OCI-LY1 (cell line): ENCODE measurements at regions not wholly inside any gene's neighbourhood (a gene's known extent, or its start where the extent isn't known, plus 50 kb on each side); places are given as distances from the start of the nearest gene placed in this dataset.

Source experiments
- H2AFZ ChIP-seq: fragments of 200-600 bp; sonication (generic), shearing (Covaris generic); 2 replicates; pipeline ENCODE4 v1.6.0; 2014; ENCODE audit warnings: antibody characterized with exemption, mild to moderate bottlenecking, low read length
- H3F3A ChIP-seq: fragments of 200-600 bp; sonication (generic), shearing (Covaris generic); 2 replicates; pipeline ENCODE4 v1.6.0; 2014; ENCODE audit warnings: mild to moderate bottlenecking, antibody characterized with exemption, low read length, moderate library complexity; ENCODE audit not compliant: insufficient read depth
- H3K27ac ChIP-seq: fragments of 200-600 bp; sonication (generic); 2 replicates; pipeline ENCODE4 v1.5.1; 2014; ENCODE audit warnings: low read length, mixed run types, mild to moderate bottlenecking, low read depth; ENCODE audit not compliant: poor library complexity, severe bottlenecking
- H3K27me3 ChIP-seq: fragments of 200-600 bp; sonication (generic); 2 replicates; pipeline ENCODE4 v1.6.0; 2014; ENCODE audit warnings: antibody characterized with exemption, mild to moderate bottlenecking, low read length, moderate library complexity; ENCODE audit not compliant: insufficient read depth
- H3K36me3 ChIP-seq: fragments of 200-600 bp; sonication (generic); 2 replicates; pipeline ENCODE4 v1.6.1; 2014; ENCODE audit warnings: mild to moderate bottlenecking, antibody characterized with exemption, low read length, moderate library complexity, mixed read lengths; ENCODE audit not compliant: insufficient read depth
- H3K4me1 ChIP-seq: fragments of 200-600 bp; sonication (generic); 2 replicates; pipeline ENCODE4 v1.5.1; 2014; ENCODE audit warnings: mild to moderate bottlenecking, low read length, moderate library complexity; ENCODE audit not compliant: insufficient read depth, severe bottlenecking
- H3K4me2 ChIP-seq: fragments of 200-600 bp; sonication (generic), shearing (Covaris generic); 2 replicates; pipeline ENCODE4 v1.6.1; 2014; ENCODE audit warnings: low read length
- H3K4me3 ChIP-seq: fragments of 200-600 bp; sonication (generic); 2 replicates; pipeline ENCODE4 v1.5.1; 2014; ENCODE audit warnings: low read length, low read depth, mild to moderate bottlenecking, mixed read lengths; ENCODE audit not compliant: poor library complexity, severe bottlenecking
- H3K79me2 ChIP-seq: fragments of 200-600 bp; shearing (Covaris generic); 2 replicates; pipeline ENCODE4 v1.6.1; 2016; ENCODE audit warnings: mixed run types, low read length, mixed read lengths; ENCODE audit not compliant: insufficient read depth
- H3K9ac ChIP-seq: fragments of 200-600 bp; sonication (generic), shearing (Covaris generic); 2 replicates; pipeline ENCODE4 v1.6.1; 2014; ENCODE audit warnings: mild to moderate bottlenecking, low read length, mixed read lengths
- H3K9me2 ChIP-seq: fragments of 200-600 bp; sonication (generic), shearing (Covaris generic); 2 replicates; pipeline ENCODE4 v1.6.1; 2014; ENCODE audit warnings: low read depth, mild to moderate bottlenecking, low read length, mixed read lengths
- H3K9me3 ChIP-seq: fragments of 200-600 bp; shearing (Covaris generic); 2 replicates; pipeline ENCODE4 v1.6.1; 2014; ENCODE audit warnings: low read length, mixed read lengths
- H4K20me1 ChIP-seq: fragments of 200-600 bp; sonication (generic), shearing (Covaris generic); 2 replicates; pipeline ENCODE4 v1.6.0; 2016; ENCODE audit warnings: mild to moderate bottlenecking, low read length; ENCODE audit not compliant: insufficient read depth
- CTCF ChIP-seq: fragments of 200-600 bp; sonication (generic), shearing (Covaris generic); IDR thresholded peaks from 2 replicates; pipeline ENCODE4 v1.5.1; 2017; ENCODE audit warnings: mild to moderate bottlenecking, antibody characterized with exemption, low read length, moderate library complexity, mixed read lengths
- EZH2 ChIP-seq: fragments of 200-600 bp; sonication (generic), shearing (Covaris generic); IDR thresholded peaks from 2 replicates; pipeline ENCODE4 v1.8.0; 2017; ENCODE audit warnings: borderline replicate concordance, mixed run types, mild to moderate bottlenecking, antibody characterized with exemption, low read length, moderate library complexity, mixed read lengths

DNA sequence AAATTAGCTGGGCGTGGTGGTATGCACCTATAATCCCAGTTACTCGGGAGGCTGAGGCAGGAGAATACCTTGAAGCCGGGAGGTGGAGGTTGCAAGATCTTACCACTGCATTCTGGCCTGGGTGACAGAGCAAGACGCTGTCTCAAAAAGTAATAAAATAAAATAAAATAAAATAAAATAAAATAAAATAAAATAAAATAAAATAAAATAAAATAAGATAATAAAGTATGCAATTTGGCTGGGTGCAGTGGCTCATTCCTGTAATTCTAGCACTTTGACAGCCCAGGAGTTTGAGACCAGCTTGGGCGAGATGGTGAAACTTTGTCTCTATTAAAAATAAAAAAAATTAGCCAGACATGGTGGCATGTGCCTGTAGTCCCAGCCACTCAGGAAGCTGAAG, 85.6 kb upstream of the XPO1 start:
- Histone ChIP-seq H3K4me2 (no peak overlapping the region), H3K36me3 (no peaks in the 10 kb centered on the region), H3K27me3 (0 out of 2 replicates have a peak, but pooled peaks cover 6% of the 10 kb centered on the region)

DNA sequence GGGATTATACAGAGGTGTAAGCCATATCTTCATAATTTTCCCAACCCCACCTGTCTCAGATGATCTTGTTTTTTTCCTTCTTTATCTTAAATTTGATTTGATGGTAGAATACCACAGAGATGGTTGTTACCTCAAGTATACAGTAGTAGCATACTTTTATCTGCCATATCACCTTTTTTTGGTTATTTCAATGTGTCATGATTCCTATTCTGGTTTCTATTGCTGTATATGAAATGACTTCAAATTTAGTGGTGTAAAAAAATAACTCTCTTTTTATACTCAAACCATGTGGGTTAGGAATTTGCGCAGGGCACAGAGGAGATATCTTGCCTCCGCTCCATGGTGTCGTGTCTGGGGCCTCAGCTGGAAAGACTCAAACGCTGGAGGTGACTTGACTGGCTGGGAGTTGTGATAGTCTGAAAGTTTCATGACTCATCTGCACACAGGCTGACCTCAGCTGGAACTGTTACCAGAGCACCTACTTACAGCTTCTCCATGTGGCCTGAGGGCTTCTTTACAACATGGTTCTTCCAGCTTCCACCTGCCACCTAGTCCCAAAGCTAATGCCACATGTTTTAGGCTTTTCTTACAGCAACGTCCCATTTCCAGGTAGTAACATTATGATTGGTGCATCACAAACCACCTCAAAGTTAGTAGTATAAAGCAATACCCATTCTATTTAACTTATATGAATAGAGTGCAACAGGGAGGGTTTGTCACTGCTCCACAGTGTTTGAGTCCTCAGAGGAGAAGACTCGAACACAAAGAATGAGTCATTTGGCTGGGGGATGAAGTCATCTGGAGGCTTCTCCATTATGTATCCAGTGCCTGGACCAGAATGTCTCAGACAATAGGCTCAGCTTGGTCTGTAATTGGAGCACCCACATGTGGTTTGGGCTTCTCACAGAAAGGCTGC, 82.3 kb upstream of the XPO1 start:
- Histone ChIP-seq H4K20me1 (no peaks in the 10 kb centered on the region), H3K4me2 (no peak overlapping the region), H2AFZ (no peak overlapping the region), H3K4me1 (no peaks in the 10 kb centered on the region), H3K27ac (no peak overlapping the region), H3K4me3 (no peak overlapping the region), H3K9me2 (no peaks in the 10 kb centered on the region), H3K9me3 (no peaks in the 10 kb centered on the region), H3K36me3 (no peaks in the 10 kb centered on the region), H3K27me3 (0 out of 2 replicates have a peak, but pooled peaks cover 6% of the 10 kb centered on the region), H3F3A (no peaks in the 10 kb centered on the region), H3K9ac (no peak overlapping the region), H3K79me2 (no peaks in the 10 kb centered on the region)
- TF ChIP-seq EZH2, result no peak
- no peak for TF ChIP-seq CTCF

More for the DNA sequence above, 85.6 kb upstream of the XPO1 start:
- TF ChIP-seq CTCF (no peak), EZH2 (no peak)
- H3F3A ChIP-seq, result no peaks in the 10 kb centered on the region
- no peak overlapping the region for H3K9ac ChIP-seq
- H3K79me2 ChIP-seq, result no peaks in the 10 kb centered on the region
- no peaks in the 10 kb centered on the region for H3K9me3 ChIP-seq
- no peak overlapping the region for H3K27ac ChIP-seq
- H3K4me3 ChIP-seq, result no peak overlapping the region
- no peak overlapping the region for H2AFZ ChIP-seq
- H3K4me1 ChIP-seq, result no peaks in the 10 kb centered on the region
- H4K20me1 ChIP-seq, result no peaks in the 10 kb centered on the region
- H3K9me2 ChIP-seq, result no peaks in the 10 kb centered on the region

DNA sequence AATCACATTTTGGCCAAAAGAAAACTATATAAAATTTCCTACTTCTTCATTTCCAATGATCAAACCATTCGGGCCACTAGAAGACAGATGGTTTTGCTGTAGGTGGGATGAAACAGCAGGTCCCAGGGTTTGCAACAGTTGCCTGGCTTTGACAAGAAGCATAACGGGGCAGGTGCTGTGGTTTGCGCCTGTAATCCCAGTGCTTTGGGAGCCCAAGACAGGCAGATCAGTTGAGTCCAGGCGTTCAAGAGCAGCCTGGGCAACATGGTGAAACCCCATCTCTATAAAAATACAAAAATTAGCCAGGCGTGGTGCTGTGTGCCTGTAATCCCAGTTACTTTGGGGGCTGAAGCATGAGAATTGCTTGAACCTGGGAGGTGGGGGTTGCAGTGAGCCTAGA, 81.4 kb upstream of the XPO1 start:
- Histone ChIP-seq H3K9me2 (no peaks in the 10 kb centered on the region), H3K36me3 (no peaks in the 10 kb centered on the region), H3K79me2 (no peaks in the 10 kb centered on the region), H2AFZ (no peak overlapping the region), H3K27ac (no peak overlapping the region), H3K27me3 (0 out of 2 replicates have a peak, but pooled peaks cover 6% of the 10 kb centered on the region), H3K4me2 (no peak overlapping the region), H3K9me3 (no peaks in the 10 kb centered on the region), H3K4me3 (no peak overlapping the region), H3K9ac (no peak overlapping the region), H3K4me1 (no peaks in the 10 kb centered on the region), H3F3A (no peaks in the 10 kb centered on the region), H4K20me1 (no peaks in the 10 kb centered on the region)
- TF ChIP-seq EZH2 (no peak), CTCF (no peak)
